DND-41 (cell line): ENCODE measurements at regions not wholly inside any gene's neighbourhood (a gene's known extent, or its start where the extent isn't known, plus 50 kb on each side); places are given as distances from the start of the nearest gene placed in this dataset.
"Not testable (repeated sequence)": the region's sequence is repeated elsewhere in the genome, so short reads cannot be mapped to it uniquely, and the experiment has no call there.

ENCODE experiments used
- ATAC-seq: fragments of 200-7000 bp; cut with Tn5 transposase; 3 replicates; pipeline ENCODE4 v1.9.1; 2021; ENCODE audit warnings: low read depth; ENCODE audit not compliant: insufficient read depth
- DNase-seq: peaks from one replicate; pipeline ENCODE4 v3.0.0-alpha.2; 2020
- H2AFZ ChIP-seq: 2 replicates; pipeline ENCODE4 v1.6.0; 2012; ENCODE audit warnings: low read depth, low read length
- H3K27ac ChIP-seq: 2 replicates; pipeline ENCODE4 v1.5.1; 2012; ENCODE audit warnings: low read length, inconsistent platforms
- H3K27me3 ChIP-seq: fragments of 200-600 bp; sonication (generic); 2 replicates; pipeline ENCODE4 v1.6.0; 2012; ENCODE audit warnings: low read length, mild to moderate bottlenecking, inconsistent platforms; ENCODE audit not compliant: insufficient read depth, poor library complexity
- H3K36me3 ChIP-seq: 2 replicates; pipeline ENCODE4 v1.5.1; 2012; ENCODE audit warnings: low read length, inconsistent platforms; ENCODE audit not compliant: insufficient read depth
- H3K4me1 ChIP-seq: 2 replicates; pipeline ENCODE4 v1.5.1; 2012; ENCODE audit warnings: mild to moderate bottlenecking, low read length; ENCODE audit not compliant: insufficient read depth
- H3K4me2 ChIP-seq: 2 replicates; pipeline ENCODE4 v1.6.0; 2012; ENCODE audit warnings: mild to moderate bottlenecking, moderate library complexity, low read length, inconsistent platforms; ENCODE audit not compliant: insufficient read depth
- H3K4me3 ChIP-seq, 2 experiments: fragments of 200-600 bp in 1 of 2; shearing (Covaris generic) in 1 of 2; 2 replicates each; pipeline ENCODE4 v1.5.1; 2012 to 2016; ENCODE audit warnings: inconsistent platforms in 2 of 2, low read length in 2 of 2, mild to moderate bottlenecking in 2 of 2, low read depth in 1 of 2, moderate library complexity in 1 of 2
- H3K79me2 ChIP-seq: 2 replicates; pipeline ENCODE4 v1.6.0; 2012; ENCODE audit warnings: low read length, inconsistent platforms; ENCODE audit not compliant: insufficient read depth
- H3K9ac ChIP-seq: 2 replicates; pipeline ENCODE4 v1.6.0; 2012; ENCODE audit warnings: low read depth, mild to moderate bottlenecking, inconsistent platforms, low read length, moderate library complexity
- H3K9me3 ChIP-seq: 2 replicates; pipeline ENCODE4 v1.5.1; 2012; ENCODE audit warnings: low read length, moderate library complexity, mild to moderate bottlenecking, inconsistent platforms; ENCODE audit not compliant: insufficient read depth, severe bottlenecking
- H4K20me1 ChIP-seq: 2 replicates; pipeline ENCODE4 v1.6.0; 2012; ENCODE audit warnings: low read length; ENCODE audit not compliant: insufficient read depth
- EZH2 ChIP-seq: IDR thresholded peaks from 3 replicates; pipeline ENCODE4 v1.6.1; 2012; ENCODE audit warnings: borderline replicate concordance, low read depth, mild to moderate bottlenecking, moderate library complexity, low read length, inconsistent platforms; ENCODE audit not compliant: severe bottlenecking
- TF ChIP-seq, protein P1 (sequence below): IDR thresholded peaks from 2 replicates; pipeline ENCODE4 v1.5.1; 2012; ENCODE audit warnings: borderline replicate concordance, low read length, moderate library complexity, mild to moderate bottlenecking; ENCODE audit not compliant: poor library complexity, severe bottlenecking; ENCODE audit errors: extremely low read depth

DNA sequence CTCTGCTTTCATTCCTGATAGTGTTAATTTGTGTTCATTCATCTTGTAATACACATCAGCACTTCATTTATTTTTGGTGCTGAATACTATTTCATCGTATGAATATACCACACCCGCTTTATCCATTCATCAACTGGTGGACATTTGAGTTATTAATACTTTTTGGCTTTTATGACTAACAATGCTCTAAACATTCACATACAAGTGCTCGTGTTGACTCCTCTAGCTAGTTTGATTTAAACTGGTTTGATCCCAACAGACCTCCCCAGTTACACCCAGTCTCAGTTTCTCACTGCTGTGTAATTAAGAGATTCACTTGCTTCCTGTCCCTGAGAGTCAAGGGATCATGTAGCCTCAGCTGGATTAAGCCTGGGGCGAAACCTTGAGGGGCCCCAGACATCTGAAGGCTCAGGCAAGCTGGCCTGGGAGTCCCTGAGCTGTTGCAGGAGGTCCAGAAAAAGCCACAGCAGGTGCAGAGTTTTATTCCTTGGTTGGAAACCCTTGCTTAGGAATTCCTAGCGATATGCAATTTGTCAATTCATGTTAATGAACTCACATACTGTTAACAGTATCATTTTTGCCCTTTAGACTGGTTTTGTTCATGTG lies 52.8 kb upstream of the CLDN24 start:
- Histone ChIP-seq H3K9me3 (peaks cover 8% of the 10 kb centered on the region), H4K20me1 (no peaks in the 10 kb centered on the region), H3K4me2 (no peak overlapping the region), H3K9ac (no peak overlapping the region), H3K4me1 (no peaks in the 10 kb centered on the region), H3K27ac (no peak overlapping the region), H3K4me3 (no peak overlapping the region), H3K79me2 (no peaks in the 10 kb centered on the region), H3K27me3 (no peaks in the 10 kb centered on the region), H3K36me3 (no peaks in the 10 kb centered on the region), H2AFZ (no peak overlapping the region)
- TF ChIP-seq, protein P1, sequence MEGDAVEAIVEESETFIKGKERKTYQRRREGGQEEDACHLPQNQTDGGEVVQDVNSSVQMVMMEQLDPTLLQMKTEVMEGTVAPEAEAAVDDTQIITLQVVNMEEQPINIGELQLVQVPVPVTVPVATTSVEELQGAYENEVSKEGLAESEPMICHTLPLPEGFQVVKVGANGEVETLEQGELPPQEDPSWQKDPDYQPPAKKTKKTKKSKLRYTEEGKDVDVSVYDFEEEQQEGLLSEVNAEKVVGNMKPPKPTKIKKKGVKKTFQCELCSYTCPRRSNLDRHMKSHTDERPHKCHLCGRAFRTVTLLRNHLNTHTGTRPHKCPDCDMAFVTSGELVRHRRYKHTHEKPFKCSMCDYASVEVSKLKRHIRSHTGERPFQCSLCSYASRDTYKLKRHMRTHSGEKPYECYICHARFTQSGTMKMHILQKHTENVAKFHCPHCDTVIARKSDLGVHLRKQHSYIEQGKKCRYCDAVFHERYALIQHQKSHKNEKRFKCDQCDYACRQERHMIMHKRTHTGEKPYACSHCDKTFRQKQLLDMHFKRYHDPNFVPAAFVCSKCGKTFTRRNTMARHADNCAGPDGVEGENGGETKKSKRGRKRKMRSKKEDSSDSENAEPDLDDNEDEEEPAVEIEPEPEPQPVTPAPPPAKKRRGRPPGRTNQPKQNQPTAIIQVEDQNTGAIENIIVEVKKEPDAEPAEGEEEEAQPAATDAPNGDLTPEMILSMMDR: no peak
- no peak for TF ChIP-seq EZH2
- ATAC-seq (no peak), DNase-seq (no peak)

DNA sequence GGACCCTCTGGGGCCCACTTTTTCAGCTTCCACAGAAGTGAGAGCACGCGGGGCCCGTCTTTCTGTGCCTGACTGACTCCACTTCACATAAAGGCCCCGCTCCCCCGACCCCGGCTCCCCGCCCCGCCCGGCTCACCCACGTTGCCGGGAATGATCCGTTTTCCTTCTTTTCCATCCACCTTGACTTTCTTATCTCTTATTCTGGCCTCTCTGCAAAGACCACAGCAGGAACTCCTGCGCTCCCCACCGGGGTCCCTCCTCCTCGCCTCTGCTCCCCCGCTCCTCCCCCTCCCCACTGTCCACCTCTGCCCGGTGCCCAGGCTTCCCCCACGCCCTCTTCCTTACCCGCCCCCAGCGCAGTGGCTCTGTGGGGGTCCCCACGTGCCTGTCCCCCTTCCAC lies 54.2 kb upstream of the CLDN24 start:
- ATAC-seq (no peak), DNase-seq (no peak)
- no peaks in the 10 kb centered on the region for H3K4me1 ChIP-seq
- no peaks in the 10 kb centered on the region for H3K27me3 ChIP-seq
- no peaks in the 10 kb centered on the region for H3K79me2 ChIP-seq
- H3K4me3 ChIP-seq: no peak overlapping the region
- H3K27ac ChIP-seq: no peak overlapping the region
- H4K20me1 ChIP-seq: no peaks in the 10 kb centered on the region
- no peaks in the 10 kb centered on the region for H3K36me3 ChIP-seq
- H3K4me2 ChIP-seq: no peak overlapping the region
- no peak overlapping the region for H2AFZ ChIP-seq
- TF ChIP-seq EZH2: no peak
- TF ChIP-seq, protein P1: no peak
- H3K9ac ChIP-seq: no peak overlapping the region
- peaks cover 8% of the 10 kb centered on the region for H3K9me3 ChIP-seq

DNA sequence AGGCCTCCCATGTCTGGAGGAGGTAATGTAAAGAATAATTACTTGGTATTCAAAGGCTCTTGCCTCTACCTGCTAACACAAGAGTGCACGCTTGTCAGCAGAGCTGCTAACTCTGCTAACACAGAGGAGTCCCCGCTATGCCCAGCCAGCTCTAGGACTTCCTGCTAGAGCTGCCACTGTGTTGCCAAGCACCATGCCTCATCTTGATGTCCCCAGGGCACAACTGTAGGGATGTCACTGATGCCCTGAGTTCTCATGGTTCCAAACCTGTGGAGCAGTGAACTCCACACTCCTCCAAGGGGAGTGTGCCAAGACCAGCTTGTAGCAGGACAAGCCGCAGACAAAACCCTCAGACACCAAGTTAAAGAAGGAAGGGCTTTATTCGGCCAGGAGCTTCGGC lies 55.3 kb upstream of the CLDN24 start:
- no peaks in the 10 kb centered on the region for H3K4me1 ChIP-seq
- no peak overlapping the region for H3K4me3 ChIP-seq
- H3K4me2 ChIP-seq: no peak overlapping the region
- DNase-seq: no peak
- H2AFZ ChIP-seq: no peak overlapping the region
- TF ChIP-seq EZH2: no peak
- TF ChIP-seq, protein P1: no peak
- no peaks in the 10 kb centered on the region for H3K79me2 ChIP-seq
- H3K36me3 ChIP-seq: no peaks in the 10 kb centered on the region
- no peaks in the 10 kb centered on the region for H3K27me3 ChIP-seq
- no peaks in the 10 kb centered on the region for H4K20me1 ChIP-seq
- no peak for ATAC-seq
- no peak overlapping the region for H3K27ac ChIP-seq
- H3K9me3 ChIP-seq: peaks cover 8% of the 10 kb centered on the region
- H3K9ac ChIP-seq: no peak overlapping the region

DNA sequence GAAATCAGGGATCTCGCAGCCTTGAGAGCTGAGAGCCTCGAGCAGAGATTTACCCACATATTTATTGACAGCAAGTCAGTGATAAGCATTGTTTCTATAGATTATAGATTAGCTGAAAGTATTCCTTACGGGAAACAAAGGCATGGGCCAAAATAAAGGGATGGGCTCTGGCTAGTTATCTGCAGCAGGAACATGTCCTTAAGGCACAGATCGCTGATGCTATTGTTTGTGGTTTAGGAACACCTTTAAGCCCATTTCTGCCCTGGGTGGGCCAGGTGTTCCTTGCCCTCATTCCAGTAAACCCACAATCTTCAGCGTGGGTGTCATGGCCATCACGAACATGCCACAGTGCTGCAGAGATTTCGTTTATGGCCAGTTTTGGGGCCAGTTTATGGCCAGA lies 56.1 kb upstream of the CLDN24 start:
- H3K4me2 ChIP-seq, H2AFZ ChIP-seq, H3K27ac ChIP-seq, H3K79me2 ChIP-seq, ATAC-seq, H3K27me3 ChIP-seq, H3K36me3 ChIP-seq, H3K4me1 ChIP-seq, H4K20me1 ChIP-seq, H3K4me3 ChIP-seq, H3K9ac ChIP-seq, DNase-seq: not testable (repeated sequence)
- peaks cover 14% of the 10 kb centered on the region for H3K9me3 ChIP-seq
